ENCODE measurements at regions not wholly inside any gene's neighbourhood (a gene's known extent, or its start where the extent isn't known, plus 50 kb on each side); places are given as distances from the start of the nearest gene placed in this dataset.

DNA sequence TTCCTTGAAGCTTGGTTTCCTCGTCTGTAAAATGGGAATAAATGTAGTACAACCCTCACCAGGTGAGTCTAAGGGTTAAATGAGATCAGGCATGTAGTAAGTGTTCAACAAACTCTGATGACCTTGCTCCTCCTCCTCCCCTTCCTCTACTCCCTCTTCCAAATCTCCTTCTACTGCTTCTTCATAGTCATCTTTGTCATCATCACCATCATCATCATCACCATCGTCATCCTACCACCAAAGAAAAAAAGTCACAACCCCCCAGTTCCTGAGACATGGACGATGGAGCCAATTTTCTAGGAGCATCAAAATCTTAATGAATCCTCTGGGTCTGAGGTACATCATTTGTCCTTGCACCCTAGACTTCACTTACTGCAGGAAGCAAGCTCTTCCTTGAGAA is 240.0 kb downstream of the ANKRD60 start:
- peaks cover 10 to 37% of the 10 kb centered on the region in 2 donors for H3K27me3 Mint-ChIP-seq
- H3K36me3 Mint-ChIP-seq, result no peaks in the 10 kb centered on the region
- no peak for DNase-seq
- H3K4me3 Mint-ChIP-seq, result no peak overlapping the region
- CTCF ChIA-PET, result no interaction called here
- no peaks in the 10 kb centered on the region for H3K9me3 Mint-ChIP-seq
- Histone ChIP-seq H3K4me3 (ENCODE audit: low read length) (no peak overlapping the region), H3K4me1 (ENCODE audit: insufficient read depth, low read length) (no peaks in the 10 kb centered on the region), H3K9me3 (ENCODE audit: low read length) (no peaks in the 10 kb centered on the region), H3K27me3 (ENCODE audit: insufficient read depth, low read length, poor library complexity, severe bottlenecking) (no peaks in the 10 kb centered on the region), H3K27ac (ENCODE audit: low read depth, low read length) (no peak overlapping the region), H3K36me3 (ENCODE audit: insufficient read depth, low read length) (no peaks in the 10 kb centered on the region)
- no peak overlapping the region for H3K27ac Mint-ChIP-seq
- no peaks in the 10 kb centered on the region for H3K4me1 Mint-ChIP-seq
- POLR2A ChIA-PET, result no interaction called here

DNA sequence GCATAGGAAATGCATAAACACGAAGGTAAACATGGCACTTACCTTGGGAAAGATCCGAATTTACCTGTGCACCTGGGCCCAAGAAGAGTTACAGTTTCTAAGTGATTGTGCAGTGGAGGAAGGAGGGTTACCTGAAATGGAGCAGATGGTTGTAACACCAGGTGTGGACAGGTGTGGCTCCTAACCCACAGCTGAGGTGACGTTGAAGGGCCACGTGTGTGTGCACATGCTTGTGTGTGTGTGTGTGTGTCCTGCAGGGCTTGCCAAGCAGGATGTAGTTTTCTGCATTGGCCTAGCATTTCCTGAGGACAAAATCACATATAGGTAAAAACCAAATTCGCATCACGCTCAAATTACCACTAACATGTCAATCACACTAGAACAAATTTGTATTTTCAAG is 240.8 kb downstream of the ANKRD60 start:
- ChIA-PET CTCF (no interaction called here), POLR2A (interaction anchor here (0.7 kb wide), 1 partner anchor 258 kb away, joined by 4 read pairs; no protein-coding TSS in a partner anchor)
- Histone ChIP-seq H3K9me3 (ENCODE audit: low read length) (no peaks in the 10 kb centered on the region), H3K4me3 (ENCODE audit: low read length) (no peak overlapping the region), H3K4me1 (ENCODE audit: insufficient read depth, low read length) (no peaks in the 10 kb centered on the region), H3K36me3 (ENCODE audit: insufficient read depth, low read length) (no peaks in the 10 kb centered on the region), H3K27ac (ENCODE audit: low read depth, low read length) (no peak overlapping the region), H3K27me3 (ENCODE audit: insufficient read depth, low read length, poor library complexity, severe bottlenecking) (no peaks in the 10 kb centered on the region)
- no peak for DNase-seq
- no peaks in the 10 kb centered on the region for H3K4me1 Mint-ChIP-seq
- H3K36me3 Mint-ChIP-seq, result no peaks in the 10 kb centered on the region
- H3K27me3 Mint-ChIP-seq, result peaks cover 7 to 39% of the 10 kb centered on the region in 2 donors
- H3K4me3 Mint-ChIP-seq, result no peak overlapping the region
- H3K27ac Mint-ChIP-seq, result no peak overlapping the region
- H3K9me3 Mint-ChIP-seq, result no peaks in the 10 kb centered on the region

DNA sequence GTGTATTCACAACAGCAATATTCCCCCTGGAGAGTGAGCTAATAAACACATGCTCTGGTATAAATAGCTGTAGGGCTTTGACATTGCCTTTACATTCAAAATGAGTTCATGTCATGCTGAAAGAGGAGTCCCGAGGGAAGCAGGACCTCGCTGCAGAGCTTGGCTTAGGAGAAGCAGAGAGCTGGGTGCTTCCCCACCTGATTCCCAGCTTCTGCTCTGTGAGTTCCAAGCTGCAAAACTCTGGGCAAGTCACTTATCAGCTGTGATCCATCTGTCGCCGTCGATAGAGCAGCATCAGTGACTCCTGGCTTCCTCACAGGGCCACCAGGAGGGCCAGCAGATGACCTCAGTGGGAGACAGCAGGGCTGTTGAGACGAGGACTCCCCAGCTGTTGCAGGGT is 241.8 kb downstream of the ANKRD60 start:
- ChIA-PET POLR2A (no interaction called here), CTCF (no interaction called here)
- Mint-ChIP-seq H3K27me3 (peaks cover 11 to 49% of the 10 kb centered on the region in 2 donors), H3K27ac (no peak overlapping the region), H3K9me3 (no peaks in the 10 kb centered on the region), H3K4me3 (no peak overlapping the region), H3K36me3 (no peaks in the 10 kb centered on the region), H3K4me1 (no peaks in the 10 kb centered on the region)
- H3K27ac ChIP-seq (ENCODE audit: low read depth, low read length), result no peak overlapping the region
- H3K36me3 ChIP-seq (ENCODE audit: insufficient read depth, low read length), result no peaks in the 10 kb centered on the region
- H3K4me1 ChIP-seq (ENCODE audit: insufficient read depth, low read length), result no peaks in the 10 kb centered on the region
- no peak for DNase-seq
- no peak overlapping the region for H3K4me3 ChIP-seq (ENCODE audit: low read length)
- H3K9me3 ChIP-seq (ENCODE audit: low read length), result no peaks in the 10 kb centered on the region
- no peaks in the 10 kb centered on the region for H3K27me3 ChIP-seq (ENCODE audit: insufficient read depth, low read length, poor library complexity, severe bottlenecking)

DNA sequence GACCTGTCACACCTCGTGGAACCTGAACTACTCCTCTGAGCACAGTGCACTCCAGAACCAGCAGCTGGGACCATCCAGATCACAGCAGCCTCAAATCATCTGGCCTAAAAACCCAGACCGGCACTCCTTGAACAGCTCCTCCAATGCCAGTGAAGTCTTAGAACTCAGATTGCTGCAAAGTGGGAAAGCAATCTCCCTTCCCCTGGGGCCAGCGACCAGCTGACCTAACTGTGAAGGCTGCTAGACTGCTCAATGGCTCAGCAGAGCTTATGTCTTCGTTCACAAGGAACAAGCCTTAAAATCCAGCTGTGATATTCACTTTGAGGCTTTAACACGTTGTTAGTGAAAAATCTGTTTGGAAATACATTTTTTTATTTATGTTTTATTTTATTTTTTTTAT is 243.2 kb downstream of the ANKRD60 start:
- CTCF ChIA-PET, result no interaction called here
- no peaks in the 10 kb centered on the region for H3K9me3 Mint-ChIP-seq

DNA sequence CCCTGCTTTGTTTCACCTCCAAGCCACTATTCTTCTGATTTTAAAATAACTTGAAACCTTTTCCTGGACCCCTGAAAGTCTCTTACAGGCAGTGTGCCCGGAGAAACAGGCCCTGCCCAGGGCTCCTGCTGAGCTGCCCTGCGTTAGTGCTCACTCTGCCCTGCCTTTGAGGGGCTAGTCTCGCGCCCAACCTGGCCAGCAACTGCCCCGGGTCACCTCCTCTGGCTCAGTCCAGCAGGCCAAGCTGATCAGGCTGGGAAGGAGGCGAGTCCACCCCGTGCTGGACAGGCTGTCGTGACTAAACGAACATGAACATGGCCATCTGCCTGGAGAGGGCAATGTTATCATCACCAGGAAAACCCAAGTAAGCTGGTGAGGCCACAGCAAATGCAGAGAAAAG is 245.4 kb downstream of the ANKRD60 start:
- H3K27me3 Mint-ChIP-seq, result peaks cover 17 to 37% of the 10 kb centered on the region in 2 donors
- Histone ChIP-seq H3K27me3 (ENCODE audit: insufficient read depth, low read length, poor library complexity, severe bottlenecking) (no peaks in the 10 kb centered on the region), H3K36me3 (ENCODE audit: insufficient read depth, low read length) (no peaks in the 10 kb centered on the region), H3K4me1 (ENCODE audit: insufficient read depth, low read length) (no peaks in the 10 kb centered on the region), H3K9me3 (ENCODE audit: low read length) (no peaks in the 10 kb centered on the region), H3K4me3 (ENCODE audit: low read length) (no peak overlapping the region), H3K27ac (ENCODE audit: low read depth, low read length) (no peak overlapping the region)
- peak overlapping the region in 1 of 7 donors; percentile 54 for H3K4me3 Mint-ChIP-seq
- H3K27ac Mint-ChIP-seq, result peak overlapping the region in 1 of 8 donors; percentile 90
- H3K9me3 Mint-ChIP-seq, result no peaks in the 10 kb centered on the region
- ChIA-PET CTCF (no interaction called here), POLR2A (no interaction called here)
- DNase-seq, result no peak
- H3K4me1 Mint-ChIP-seq, result no peaks in the 10 kb centered on the region
- H3K36me3 Mint-ChIP-seq, result no peaks in the 10 kb centered on the region

More for the DNA sequence above, 243.2 kb downstream of the ANKRD60 start:
- Histone ChIP-seq H3K4me1 (ENCODE audit: insufficient read depth, low read length) (no peaks in the 10 kb centered on the region), H3K27ac (ENCODE audit: low read depth, low read length) (no peak overlapping the region), H3K4me3 (ENCODE audit: low read length) (no peak overlapping the region), H3K9me3 (ENCODE audit: low read length) (no peaks in the 10 kb centered on the region), H3K27me3 (ENCODE audit: insufficient read depth, low read length, poor library complexity, severe bottlenecking) (no peaks in the 10 kb centered on the region), H3K36me3 (ENCODE audit: insufficient read depth, low read length) (no peaks in the 10 kb centered on the region)
- no peak for DNase-seq
- H3K4me1 Mint-ChIP-seq, result no peaks in the 10 kb centered on the region
- no peaks in the 10 kb centered on the region for H3K36me3 Mint-ChIP-seq
- peaks cover 12 to 50% of the 10 kb centered on the region in 2 donors for H3K27me3 Mint-ChIP-seq
- H3K4me3 Mint-ChIP-seq, result no peak overlapping the region
- no peak overlapping the region for H3K27ac Mint-ChIP-seq
- POLR2A ChIA-PET, result no interaction called here

DNA sequence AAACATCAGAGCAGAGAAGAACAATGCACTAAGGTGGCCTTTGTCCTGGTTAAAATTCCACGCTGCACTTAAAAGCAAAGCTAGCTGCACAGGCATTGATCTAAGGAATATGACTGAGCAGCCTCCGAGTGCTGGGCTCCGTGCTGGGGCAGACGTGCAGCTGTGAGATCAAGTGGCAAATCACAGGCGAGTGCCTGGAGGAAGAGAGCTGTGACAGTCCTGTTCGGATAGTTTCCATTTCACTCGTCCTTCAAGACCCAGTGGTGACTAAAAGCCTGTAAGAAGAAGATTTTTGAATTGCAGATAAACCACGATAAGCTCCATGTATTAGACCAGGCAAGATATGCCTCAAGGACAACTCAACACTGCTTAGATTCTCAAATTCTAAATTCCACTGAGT is 247.9 kb downstream of the ANKRD60 start:
- Mint-ChIP-seq H3K4me1 (no peaks in the 10 kb centered on the region), H3K9me3 (no peaks in the 10 kb centered on the region), H3K27me3 (peaks cover 17 to 26% of the 10 kb centered on the region in 2 donors), H3K36me3 (no peaks in the 10 kb centered on the region), H3K27ac (no peak overlapping the region), H3K4me3 (no peak overlapping the region)
- ChIA-PET POLR2A (no interaction called here), CTCF (no interaction called here)
- H3K9me3 ChIP-seq (ENCODE audit: low read length), result no peaks in the 10 kb centered on the region
- H3K36me3 ChIP-seq (ENCODE audit: insufficient read depth, low read length), result no peaks in the 10 kb centered on the region
- H3K4me3 ChIP-seq (ENCODE audit: low read length), result no peak overlapping the region
- H3K27ac ChIP-seq (ENCODE audit: low read depth, low read length), result no peak overlapping the region
- no peak for DNase-seq
- no peaks in the 10 kb centered on the region for H3K27me3 ChIP-seq (ENCODE audit: insufficient read depth, low read length, poor library complexity, severe bottlenecking)
- H3K4me1 ChIP-seq (ENCODE audit: insufficient read depth, low read length), result no peaks in the 10 kb centered on the region

DNA sequence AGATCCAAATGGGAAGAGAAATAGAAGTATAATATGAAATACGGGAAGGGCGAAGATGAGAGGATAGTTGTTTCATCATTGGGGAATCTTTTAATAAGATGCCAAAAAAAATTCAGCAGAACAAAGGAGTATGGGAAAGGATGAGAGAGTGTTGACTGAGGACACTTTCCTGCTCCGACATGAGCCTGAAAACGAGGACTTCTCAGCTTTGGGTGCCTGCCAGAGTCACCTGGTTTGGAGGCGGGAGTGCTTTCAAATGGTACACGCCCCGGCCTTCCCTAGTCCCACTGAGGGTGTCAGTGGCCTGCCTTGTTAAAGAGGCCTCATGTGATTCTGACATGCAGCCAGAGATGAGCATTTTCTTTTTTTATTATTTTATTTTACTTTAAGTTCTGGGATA is 250.9 kb downstream of the ANKRD60 start:
- POLR2A ChIA-PET, result no interaction called here
- Mint-ChIP-seq H3K27ac (no peak overlapping the region), H3K9me3 (peaks cover 0 to 3% (median 0%) of the 10 kb centered on the region in 5 donors), H3K4me3 (no peak overlapping the region), H3K36me3 (peaks cover 0 to 2% (median 0%) of the 10 kb centered on the region in 3 donors), H3K27me3 (peaks cover 19 to 22% of the 10 kb centered on the region in 2 donors), H3K4me1 (no peaks in the 10 kb centered on the region)
- DNase-seq, result no peak
- Histone ChIP-seq H3K27ac (ENCODE audit: low read depth, low read length) (no peak overlapping the region), H3K4me3 (ENCODE audit: low read length) (no peak overlapping the region), H3K27me3 (ENCODE audit: insufficient read depth, low read length, poor library complexity, severe bottlenecking) (no peaks in the 10 kb centered on the region), H3K36me3 (ENCODE audit: insufficient read depth, low read length) (no peaks in the 10 kb centered on the region), H3K9me3 (ENCODE audit: low read length) (no peaks in the 10 kb centered on the region), H3K4me1 (ENCODE audit: insufficient read depth, low read length) (no peaks in the 10 kb centered on the region)
- CTCF ChIA-PET, result no interaction called here

DNA sequence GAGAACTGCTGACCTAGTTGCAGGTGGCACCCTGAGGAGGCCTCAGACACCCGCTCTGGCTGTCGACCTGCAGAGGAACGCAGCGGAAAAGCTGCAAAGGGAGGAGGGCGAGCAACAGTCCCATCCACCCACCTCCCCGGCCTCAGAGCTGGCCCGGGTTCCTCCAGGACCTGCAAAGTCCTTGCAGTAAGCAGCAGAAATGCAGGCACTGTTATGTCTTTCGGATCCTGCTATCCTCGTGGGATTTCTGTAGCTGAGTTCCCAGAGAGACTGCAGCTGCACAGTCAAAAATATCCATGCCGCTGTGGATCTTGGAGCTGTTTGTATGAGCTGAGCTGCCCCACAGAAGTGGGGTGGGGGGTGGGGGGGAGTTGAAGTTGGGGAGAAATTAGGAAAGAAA is 251.3 kb downstream of the ANKRD60 start:
- Histone ChIP-seq H3K4me1 (ENCODE audit: insufficient read depth, low read length) (no peaks in the 10 kb centered on the region), H3K9me3 (ENCODE audit: low read length) (no peaks in the 10 kb centered on the region), H3K36me3 (ENCODE audit: insufficient read depth, low read length) (no peaks in the 10 kb centered on the region), H3K4me3 (ENCODE audit: low read length) (no peak overlapping the region), H3K27ac (ENCODE audit: low read depth, low read length) (no peak overlapping the region), H3K27me3 (ENCODE audit: insufficient read depth, low read length, poor library complexity, severe bottlenecking) (no peaks in the 10 kb centered on the region)
- H3K9me3 Mint-ChIP-seq, result peaks cover 0 to 3% (median 0%) of the 10 kb centered on the region in 5 donors
- peaks cover 16 to 18% of the 10 kb centered on the region in 2 donors for H3K27me3 Mint-ChIP-seq
- no peak overlapping the region for H3K4me3 Mint-ChIP-seq
- H3K4me1 Mint-ChIP-seq, result no peaks in the 10 kb centered on the region
- peaks cover 0 to 2% (median 0%) of the 10 kb centered on the region in 3 donors for H3K36me3 Mint-ChIP-seq
- no peak for DNase-seq
- CTCF ChIA-PET, result no interaction called here
- no peak overlapping the region for H3K27ac Mint-ChIP-seq
- POLR2A ChIA-PET, result no interaction called here

DNA sequence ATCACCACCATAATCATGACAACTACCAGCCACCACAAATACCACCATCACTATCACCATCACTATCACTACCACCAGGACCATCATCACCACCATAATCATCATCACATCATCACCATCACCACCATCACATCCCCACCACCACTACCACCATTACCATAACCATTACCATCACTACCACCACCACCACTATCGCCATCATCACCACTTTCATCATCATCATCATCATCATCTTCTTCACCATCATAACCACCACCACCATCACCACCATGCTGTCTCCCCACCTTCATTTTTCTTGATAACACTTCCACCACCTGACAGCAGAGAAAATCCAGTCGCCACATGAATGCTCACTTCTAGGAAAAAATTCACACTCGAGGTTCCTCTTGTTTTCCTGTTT is 253.6 kb downstream of the ANKRD60 start:
- ChIA-PET POLR2A (no interaction called here), CTCF (no interaction called here)
- H3K4me3 Mint-ChIP-seq, result no peak overlapping the region
- H3K4me1 ChIP-seq (ENCODE audit: insufficient read depth, low read length), result no peaks in the 10 kb centered on the region
- no peak overlapping the region for H3K4me3 ChIP-seq (ENCODE audit: low read length)
- H3K27ac ChIP-seq (ENCODE audit: low read depth, low read length), result no peak overlapping the region
- H3K36me3 Mint-ChIP-seq, result peaks cover 0 to 2% (median 0%) of the 10 kb centered on the region in 3 donors
- H3K36me3 ChIP-seq (ENCODE audit: insufficient read depth, low read length), result no peaks in the 10 kb centered on the region
- no peaks in the 10 kb centered on the region for H3K9me3 ChIP-seq (ENCODE audit: low read length)
- peaks cover 3 to 7% of the 10 kb centered on the region in 2 donors for H3K27me3 Mint-ChIP-seq
- H3K4me1 Mint-ChIP-seq, result no peaks in the 10 kb centered on the region
- H3K9me3 Mint-ChIP-seq, result peaks cover 0 to 3% (median 0%) of the 10 kb centered on the region in 5 donors
- no peak for DNase-seq
- peak overlapping the region in 3 of 8 donors; percentile 38 to 77 (median 49) for H3K27ac Mint-ChIP-seq
- H3K27me3 ChIP-seq (ENCODE audit: insufficient read depth, low read length, poor library complexity, severe bottlenecking), result no peaks in the 10 kb centered on the region
